NT2/D1 (cell line): ENCODE measurements at regions not wholly inside any gene's neighbourhood (a gene's known extent, or its start where the extent isn't known, plus 50 kb on each side); places are given as distances from the start of the nearest gene placed in this dataset.
"Not testable (repeated sequence)": the region's sequence is repeated elsewhere in the genome, so short reads cannot be mapped to it uniquely, and the experiment has no call there.

ENCODE experiments used
- DNase-seq: peaks from one replicate; pipeline ENCODE4 v3.0.0-alpha.2; 2011; ENCODE audit warnings: low read depth, low spot score
- H3K27me3 ChIP-seq: 2 replicates; pipeline ENCODE4 v1.6.0; 2011; ENCODE audit warnings: mild to moderate bottlenecking; ENCODE audit not compliant: insufficient read length, insufficient read depth
- H3K36me3 ChIP-seq: 2 replicates; pipeline ENCODE4 v1.6.1; 2011; ENCODE audit warnings: mild to moderate bottlenecking, low read length, mixed read lengths; ENCODE audit not compliant: insufficient read depth, insufficient read length
- H3K4me1 ChIP-seq: 2 replicates; pipeline ENCODE4 v1.5.1; 2011; ENCODE audit not compliant: insufficient read depth, insufficient read length
- H3K4me3 ChIP-seq: 2 replicates; pipeline ENCODE4 v1.5.1; 2011; ENCODE audit warnings: low read depth; ENCODE audit not compliant: insufficient read length
- H3K9ac ChIP-seq: 2 replicates; pipeline ENCODE4 v1.6.0; 2011; ENCODE audit warnings: low read depth; ENCODE audit not compliant: insufficient read length
- H3K9me3 ChIP-seq: 2 replicates; pipeline ENCODE4 v1.5.1; 2011; ENCODE audit warnings: mild to moderate bottlenecking, low read length; ENCODE audit not compliant: insufficient read depth
- SUZ12 ChIP-seq: IDR thresholded peaks from 2 replicates; pipeline ENCODE4 v1.6.1; 2011; ENCODE audit not compliant: insufficient read length, insufficient read depth; ENCODE audit errors: extremely low read depth
- YY1 ChIP-seq: IDR thresholded peaks from 2 replicates; pipeline ENCODE4 v1.6.1; 2011; ENCODE audit not compliant: insufficient read length, insufficient read depth
- ZNF274 ChIP-seq: IDR thresholded peaks from 2 replicates; pipeline ENCODE4 v1.6.1; 2011; ENCODE audit warnings: mild to moderate bottlenecking, low read depth, low read length

- Histone ChIP-seq H3K9me3 (no peaks in the 10 kb centered on the region), H3K36me3 (no peaks in the 10 kb centered on the region), H3K4me3 (no peak overlapping the region), H3K9ac (no peak overlapping the region), H3K27me3 (no peaks in the 10 kb centered on the region), H3K4me1 (no peaks in the 10 kb centered on the region)
- no peak for DNase-seq
- TF ChIP-seq SUZ12 (no peak), ZNF274 (no peak), YY1 (no peak)
Observed at GRCh38 chr2:122562775-122563174, 807.3 kb downstream of the TSN start.

- TF ChIP-seq ZNF274 (no peak), SUZ12 (no peak), YY1 (no peak)
- H3K4me3 ChIP-seq: no peak overlapping the region
- no peaks in the 10 kb centered on the region for H3K27me3 ChIP-seq
- DNase-seq: no peak
- H3K4me1 ChIP-seq: no peaks in the 10 kb centered on the region
- no peaks in the 10 kb centered on the region for H3K36me3 ChIP-seq
- H3K9ac ChIP-seq: no peak overlapping the region
- 0 out of 2 replicates have a peak, but pooled peaks cover 3% of the 10 kb centered on the region for H3K9me3 ChIP-seq
Observed at GRCh38 chr2:122563781-122564180, 808.3 kb downstream of the TSN start.

GRCh38 chr2:122564843-122565242 is 809.4 kb downstream of the TSN start:
- Histone ChIP-seq H3K9me3 (0 out of 2 replicates have a peak, but pooled peaks cover 5% of the 10 kb centered on the region), H3K9ac (no peak overlapping the region), H3K36me3 (no peaks in the 10 kb centered on the region), H3K4me3 (no peak overlapping the region), H3K27me3 (no peaks in the 10 kb centered on the region), H3K4me1 (no peaks in the 10 kb centered on the region)
- no peak for DNase-seq
- TF ChIP-seq YY1 (no peak), SUZ12 (no peak), ZNF274 (no peak)

GRCh38 chr2:122565364-122565763 is 809.9 kb downstream of the TSN start:
- Histone ChIP-seq H3K27me3 (no peaks in the 10 kb centered on the region), H3K4me3 (no peak overlapping the region), H3K9me3 (0 out of 2 replicates have a peak, but pooled peaks cover 5% of the 10 kb centered on the region), H3K9ac (no peak overlapping the region), H3K36me3 (no peaks in the 10 kb centered on the region), H3K4me1 (no peaks in the 10 kb centered on the region)
- DNase-seq: no peak
- TF ChIP-seq YY1 (no peak), SUZ12 (no peak), ZNF274 (no peak)

GRCh38 chr2:122570641-122571040 is 815.2 kb downstream of the TSN start:
- no peaks in the 10 kb centered on the region for H3K36me3 ChIP-seq
- no peaks in the 10 kb centered on the region for H3K27me3 ChIP-seq
- 0 out of 2 replicates have a peak, but pooled peaks cover 5% of the 10 kb centered on the region for H3K9me3 ChIP-seq
- TF ChIP-seq SUZ12 (no peak), YY1 (no peak), ZNF274 (no peak)
- no peak overlapping the region for H3K4me3 ChIP-seq
- no peaks in the 10 kb centered on the region for H3K4me1 ChIP-seq
- H3K9ac ChIP-seq: no peak overlapping the region
- no peak for DNase-seq

GRCh38 chr2:122571471-122571870 is 816.0 kb downstream of the TSN start:
- H3K4me1 ChIP-seq, DNase-seq, H3K36me3 ChIP-seq, H3K27me3 ChIP-seq, H3K4me3 ChIP-seq, H3K9me3 ChIP-seq, H3K9ac ChIP-seq: not testable (repeated sequence)

- no peak overlapping the region for H3K4me3 ChIP-seq
- H3K9me3 ChIP-seq: no peaks in the 10 kb centered on the region
- TF ChIP-seq YY1 (no peak), SUZ12 (no peak), ZNF274 (no peak)
- no peak for DNase-seq
- no peaks in the 10 kb centered on the region for H3K4me1 ChIP-seq
- no peaks in the 10 kb centered on the region for H3K27me3 ChIP-seq
- no peaks in the 10 kb centered on the region for H3K36me3 ChIP-seq
- H3K9ac ChIP-seq: no peak overlapping the region
Observed at GRCh38 chr2:122575076-122575475, 819.6 kb downstream of the TSN start.

GRCh38 chr2:122583159-122583917 is 827.9 kb downstream of the TSN start:
- TF ChIP-seq SUZ12 (no peak), YY1 (no peak), ZNF274 (no peak)
- H3K4me3 ChIP-seq: no peak overlapping the region
- no peak for DNase-seq

More at GRCh38 chr2:122583159-122583917, 827.9 kb downstream of the TSN start:
- H3K9ac ChIP-seq: no peak overlapping the region
- H3K4me1 ChIP-seq: no peaks in the 10 kb centered on the region
- H3K36me3 ChIP-seq: no peaks in the 10 kb centered on the region
- H3K27me3 ChIP-seq: no peaks in the 10 kb centered on the region
- no peaks in the 10 kb centered on the region for H3K9me3 ChIP-seq
